ENCODE measurements at regions not wholly inside any gene's neighbourhood (a gene's known extent, or its start where the extent isn't known, plus 50 kb on each side); places are given as distances from the start of the nearest gene placed in this dataset.

- no peak for DNase-seq (ENCODE audit: low spot score)
Measured at GRCh38 chr5:10876006-10876744, 115.1 kb upstream of the DAP start.

GRCh38 chr5:10875201-10875768 is 114.3 kb upstream of the DAP start:
- DNase-seq (ENCODE audit: low spot score), result no peak

GRCh38 chr5:10874541-10874940 is 113.5 kb upstream of the DAP start:
- DNase-seq (ENCODE audit: low spot score), result no peak

GRCh38 chr5:10870791-10871190 is 109.8 kb upstream of the DAP start:
- no peak for DNase-seq (ENCODE audit: low spot score)

- no peak for DNase-seq (ENCODE audit: low spot score)
Measured at GRCh38 chr5:10868956-10869355, 107.9 kb upstream of the DAP start.

GRCh38 chr5:10867389-10868303 is 106.6 kb upstream of the DAP start:
- no peak for DNase-seq (ENCODE audit: low spot score)

- no peak for DNase-seq (ENCODE audit: low spot score)
Measured at GRCh38 chr5:10866913-10867312, 105.9 kb upstream of the DAP start.

- peak; percentile 41 for DNase-seq (ENCODE audit: low spot score)
Measured at GRCh38 chr5:10863763-10864383, 102.8 kb upstream of the DAP start.

- DNase-seq (ENCODE audit: low spot score), result no peak
Measured at GRCh38 chr5:10862085-10862484, 101.1 kb upstream of the DAP start.

GRCh38 chr5:10861423-10861790 is 100.4 kb upstream of the DAP start:
- DNase-seq (ENCODE audit: low spot score), result no peak

- no peak for DNase-seq (ENCODE audit: low spot score)
Measured at GRCh38 chr5:10860645-10861422, 99.8 kb upstream of the DAP start.

- no peak for DNase-seq (ENCODE audit: low spot score)
Measured at GRCh38 chr5:10860196-10860543, 99.1 kb upstream of the DAP start.

- DNase-seq (ENCODE audit: low spot score), result no peak
Measured at GRCh38 chr5:10859393-10860195, 98.6 kb upstream of the DAP start.

- DNase-seq (ENCODE audit: low spot score), result no peak
Measured at GRCh38 chr5:10858945-10859344, 97.9 kb upstream of the DAP start.

GRCh38 chr5:10858307-10858706 is 97.3 kb upstream of the DAP start:
- DNase-seq (ENCODE audit: low spot score), result no peak

GRCh38 chr5:10857338-10857733 is 96.3 kb upstream of the DAP start:
- no peak for DNase-seq (ENCODE audit: low spot score)

GRCh38 chr5:10856683-10857337 is 95.8 kb upstream of the DAP start:
- DNase-seq (ENCODE audit: low spot score), result peak; percentile 34

- no peak for DNase-seq (ENCODE audit: low spot score)
Measured at GRCh38 chr5:10856071-10856470, 95.0 kb upstream of the DAP start.

GRCh38 chr5:10854506-10855277 is 93.7 kb upstream of the DAP start:
- no peak for DNase-seq (ENCODE audit: low spot score)
